Sigmoid colon (tissue), 6 donors: ENCODE measurements at regions not wholly inside any gene's neighbourhood (a gene's known extent, or its start where the extent isn't known, plus 50 kb on each side); places are given as distances from the start of the nearest gene placed in this dataset.

Experiments used
- DNase-seq: peaks from one replicate; pipeline ENCODE4 v3.0.0-alpha.2; 2019
- H3K27ac ChIP-seq, 4 donors: fragments of 200-600 bp; sonication (generic); one replicate each; pipeline ENCODE4 v1.5.1; 2016 to 2019; ENCODE audit warnings: mild to moderate bottlenecking in 1 of 4
- H3K27me3 ChIP-seq, 3 donors: fragments of 200-600 bp; sonication (generic); one replicate each; pipeline ENCODE4 v1.5.1; 2019; ENCODE audit warnings: mild to moderate bottlenecking in 1 of 3
- H3K36me3 ChIP-seq, 4 donors: fragments of 200-600 bp; sonication (generic); one replicate each; pipeline ENCODE4 v1.5.1; 2016 to 2019
- H3K4me1 ChIP-seq, 4 donors: fragments of 200-600 bp; sonication (generic); one replicate each; pipeline ENCODE4 v1.5.1; 2017 to 2019
- H3K4me3 ChIP-seq, 4 donors: fragments of 200-600 bp; sonication (generic); one replicate each; pipeline ENCODE4 v1.5.1; 2017 to 2019; ENCODE audit warnings: mild to moderate bottlenecking in 2 of 4, moderate library complexity in 1 of 4
- H3K9me3 ChIP-seq, 4 donors: fragments of 200-600 bp in 3 of 4; sonication (generic) in 3 of 4; one replicate each; pipeline versions ENCODE4 v1.5.1 to v1.6.1; 2013 to 2019
- EP300 ChIP-seq, 4 donors: sonication (generic); formaldehyde crosslinking; IDR thresholded peaks; one replicate each; pipeline ENCODE4 v1.6.1; 2017; ENCODE audit warnings: antibody characterized with exemption in 4 of 4
- POLR2A ChIP-seq, 2 donors: fragments of 450-650 bp; IDR thresholded peaks; one replicate each; pipeline ENCODE4 v1.6.1; 2016; ENCODE audit warnings: antibody characterized with exemption in 2 of 2, mild to moderate bottlenecking in 2 of 2, moderate library complexity in 2 of 2
- POLR2AphosphoS5 ChIP-seq, 4 donors: sonication (generic); formaldehyde crosslinking; IDR thresholded peaks; one replicate each; pipeline ENCODE4 v1.6.1; 2017; ENCODE audit warnings: antibody characterized with exemption in 4 of 4
- WGBS, 2 donors: extraction: QIAGEN DNeasy Blood & Tissue Kit; methylation state at CpG; one replicate each; pipeline ENCODE4 v1.1.7; 2013; 5-methylcytosine and 5-hydroxymethylcytosine counted together
- intact Hi-C: fragments of 100-400 bp; cut with DNase I; formaldehyde crosslinking; loops from one replicate; pipeline ENCODE4 v1.15.1; 2023
- TF ChIP-seq, protein P1 (sequence below), 4 experiments: fragments of 450-650 bp in 3 of 4; fragments of 200-600 bp in 1 of 4; IDR thresholded peaks; one replicate each; pipeline ENCODE4 v1.5.1; 2016 to 2019; ENCODE audit warnings: antibody characterized with exemption in 4 of 4, mild to moderate bottlenecking in 3 of 4, moderate library complexity in 2 of 4
- donor health status: healthy with polysubstance abuse.
- donor health status: healthy.

DNA sequence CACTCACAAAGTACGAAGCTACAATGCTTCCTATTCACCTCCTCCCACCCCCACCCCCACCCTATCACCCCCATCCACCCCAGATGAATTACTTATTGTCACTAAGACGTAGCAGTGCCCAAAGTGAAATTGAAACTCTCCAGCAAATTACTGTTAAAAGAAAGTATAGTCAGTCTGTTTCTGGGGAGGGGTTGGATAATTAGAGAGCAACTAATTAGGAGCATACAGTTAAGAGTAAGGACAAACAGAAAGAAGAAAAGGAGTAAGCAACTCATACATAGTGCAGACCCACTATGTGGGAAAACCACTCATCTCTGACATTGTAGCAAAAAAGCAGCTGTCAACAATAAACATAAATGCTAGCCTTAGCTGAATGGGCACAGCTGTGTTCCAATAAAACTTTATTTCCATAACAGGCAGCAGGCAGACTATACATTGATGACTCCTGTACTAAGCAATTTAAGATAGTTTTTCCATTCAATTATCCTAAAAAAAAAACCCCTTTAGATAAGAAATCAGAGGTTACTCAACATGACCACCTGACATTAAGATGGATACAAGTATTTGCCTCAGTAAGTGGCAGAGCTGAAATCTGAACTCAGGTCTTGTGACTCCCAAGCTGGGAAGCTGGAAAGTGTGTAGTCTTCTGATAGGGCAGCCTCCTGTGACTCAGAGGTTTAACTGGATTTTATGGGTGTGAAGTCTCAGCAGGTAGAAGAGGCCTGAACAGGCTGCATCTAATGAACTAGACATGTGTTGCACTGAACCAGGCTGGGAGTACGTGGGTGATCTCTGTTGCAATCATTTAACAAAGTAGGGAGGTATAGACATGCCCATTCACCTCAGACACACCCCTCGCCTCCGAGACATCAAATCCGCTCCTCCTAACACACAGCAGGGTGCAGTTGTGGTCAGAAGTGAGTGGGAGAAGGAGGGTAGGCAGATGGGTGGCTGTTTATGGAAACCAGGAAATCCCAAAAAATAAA, 171.8 kb upstream of the KLF7 start:
- intact Hi-C loops: loop anchor here (5.0 to 10.0 kb wide), 2 partner anchors 170 to 353 kb away; partner anchors contain the start of gene KLF7
- H3K4me1 ChIP-seq: peaks cover 0 to 18% (median 14%) of the 10 kb centered on the region in 4 donors
- TF ChIP-seq POLR2A (IDR thresholded peaks at IDR 0.05) (no peak), POLR2AphosphoS5 (IDR thresholded peaks at IDR 0.05) (no peak), EP300 (IDR thresholded peaks at IDR 0.05) (no peak)
- TF ChIP-seq, protein P1, sequence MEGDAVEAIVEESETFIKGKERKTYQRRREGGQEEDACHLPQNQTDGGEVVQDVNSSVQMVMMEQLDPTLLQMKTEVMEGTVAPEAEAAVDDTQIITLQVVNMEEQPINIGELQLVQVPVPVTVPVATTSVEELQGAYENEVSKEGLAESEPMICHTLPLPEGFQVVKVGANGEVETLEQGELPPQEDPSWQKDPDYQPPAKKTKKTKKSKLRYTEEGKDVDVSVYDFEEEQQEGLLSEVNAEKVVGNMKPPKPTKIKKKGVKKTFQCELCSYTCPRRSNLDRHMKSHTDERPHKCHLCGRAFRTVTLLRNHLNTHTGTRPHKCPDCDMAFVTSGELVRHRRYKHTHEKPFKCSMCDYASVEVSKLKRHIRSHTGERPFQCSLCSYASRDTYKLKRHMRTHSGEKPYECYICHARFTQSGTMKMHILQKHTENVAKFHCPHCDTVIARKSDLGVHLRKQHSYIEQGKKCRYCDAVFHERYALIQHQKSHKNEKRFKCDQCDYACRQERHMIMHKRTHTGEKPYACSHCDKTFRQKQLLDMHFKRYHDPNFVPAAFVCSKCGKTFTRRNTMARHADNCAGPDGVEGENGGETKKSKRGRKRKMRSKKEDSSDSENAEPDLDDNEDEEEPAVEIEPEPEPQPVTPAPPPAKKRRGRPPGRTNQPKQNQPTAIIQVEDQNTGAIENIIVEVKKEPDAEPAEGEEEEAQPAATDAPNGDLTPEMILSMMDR (IDR thresholded peaks at IDR 0.05): no peak

GRCh38 chr2:207338220-207338607, 172.5 kb upstream of the KLF7 start:
- 89 to 90% methylated on average over 3 of the region's 3 CpGs for WGBS, 2 donors
- peaks cover 0 to 18% (median 14%) of the 10 kb centered on the region in 4 donors for H3K4me1 ChIP-seq
- no peaks in the 10 kb centered on the region for H3K9me3 ChIP-seq
- no peak for DNase-seq
- TF ChIP-seq POLR2AphosphoS5 (IDR thresholded peaks at IDR 0.05) (no peak), EP300 (IDR thresholded peaks at IDR 0.05) (no peak), POLR2A (IDR thresholded peaks at IDR 0.05) (no peak)
- TF ChIP-seq, protein P1 (IDR thresholded peaks at IDR 0.05): no peak
- H3K27me3 ChIP-seq: no peaks in the 10 kb centered on the region
- no peak overlapping the region for H3K27ac ChIP-seq
- intact Hi-C loops: loop anchor here (5.0 to 10.0 kb wide), 2 partner anchors 171 to 353 kb away; partner anchors contain the start of gene KLF7
- no peak overlapping the region for H3K4me3 ChIP-seq
- H3K36me3 ChIP-seq: no peaks in the 10 kb centered on the region

More for the DNA sequence above, 171.8 kb upstream of the KLF7 start:
- no peaks in the 10 kb centered on the region for H3K27me3 ChIP-seq
- H3K9me3 ChIP-seq: no peaks in the 10 kb centered on the region
- H3K4me3 ChIP-seq: no peak overlapping the region
- peak overlapping the region in 1 of 4 donors; percentile 27 for H3K27ac ChIP-seq
- WGBS, 2 donors: 67 to 72% methylated on average over 6 of the region's 6 CpGs
- DNase-seq: no peak
- H3K36me3 ChIP-seq: no peaks in the 10 kb centered on the region

GRCh38 chr2:207338610-207339009, 172.9 kb upstream of the KLF7 start:
- no peak for TF ChIP-seq EP300 (IDR thresholded peaks at IDR 0.05)
- no peak for TF ChIP-seq POLR2AphosphoS5 (IDR thresholded peaks at IDR 0.05)
- TF ChIP-seq POLR2A (IDR thresholded peaks at IDR 0.05): no peak
- TF ChIP-seq, protein P1 (IDR thresholded peaks at IDR 0.05): no peak
- intact Hi-C loops: loop anchor here (5.0 to 10.0 kb wide), 2 partner anchors 171 to 354 kb away; partner anchors contain the start of gene KLF7
- Histone ChIP-seq H3K9me3 (no peaks in the 10 kb centered on the region), H3K36me3 (no peaks in the 10 kb centered on the region), H3K27me3 (no peaks in the 10 kb centered on the region), H3K27ac (no peak overlapping the region), H3K4me1 (peaks cover 0 to 18% (median 14%) of the 10 kb centered on the region in 4 donors), H3K4me3 (no peak overlapping the region)
- WGBS, 2 donors: 77 to 84% methylated on average over 3 of the region's 3 CpGs
- no peak for DNase-seq

DNA sequence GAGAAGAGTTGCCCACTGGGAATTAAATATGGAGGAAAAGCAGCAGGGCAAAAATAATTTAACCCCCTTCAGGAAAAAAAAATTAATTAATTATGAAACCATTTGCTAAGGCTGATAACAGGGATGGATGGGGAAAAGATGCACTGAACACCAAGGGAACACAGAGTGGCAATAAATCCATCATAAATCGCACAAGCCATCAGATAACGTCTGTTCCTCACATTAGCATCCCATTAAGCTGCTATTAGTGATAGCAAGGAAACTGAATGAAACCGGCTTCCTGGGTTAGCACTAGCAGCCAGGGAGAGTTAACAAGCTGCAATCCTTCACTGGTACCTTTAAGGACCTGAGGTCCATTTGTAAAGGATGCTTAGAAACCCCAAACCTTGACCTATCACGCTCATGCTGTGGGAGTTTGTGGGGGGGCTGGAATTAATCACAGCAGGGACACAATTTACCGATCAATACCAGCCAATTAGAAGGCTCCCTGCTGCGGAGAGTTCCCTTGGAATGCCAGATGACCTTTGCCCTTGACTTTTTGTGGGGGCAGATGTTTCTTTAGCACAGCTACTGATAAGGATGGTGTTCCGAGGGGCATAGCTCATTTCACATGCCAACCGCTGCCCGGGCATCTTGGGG, 175.5 kb upstream of the KLF7 start:
- H3K36me3 ChIP-seq: no peaks in the 10 kb centered on the region
- no peaks in the 10 kb centered on the region for H3K4me1 ChIP-seq
- no peak for DNase-seq
- H3K4me3 ChIP-seq: no peak overlapping the region
- intact Hi-C loops: loop anchor here (10.0 kb wide), 1 partner anchor 536 kb away; no protein-coding TSS in a partner anchor
- no peaks in the 10 kb centered on the region for H3K27me3 ChIP-seq
- H3K9me3 ChIP-seq: no peaks in the 10 kb centered on the region
- WGBS, 2 donors: 64 to 85% methylated on average over 9 of the region's 9 CpGs
- no peak overlapping the region for H3K27ac ChIP-seq
- TF ChIP-seq, protein P1 (IDR thresholded peaks at IDR 0.05): no peak
- TF ChIP-seq EP300 (IDR thresholded peaks at IDR 0.05) (no peak), POLR2A (IDR thresholded peaks at IDR 0.05) (no peak), POLR2AphosphoS5 (IDR thresholded peaks at IDR 0.05) (no peak)
